Upper lobe of left lung (tissue), 6 donors: ENCODE measurements at regions not wholly inside any gene's neighbourhood (a gene's known extent, or its start where the extent isn't known, plus 50 kb on each side); places are given as distances from the start of the nearest gene placed in this dataset.
A peak's percentile ranks its signal among the peaks of the same experiment; 100 is the strongest.

Experiments
- ATAC-seq, 2 donors: fragments of 200-7000 bp; cut with Tn5 transposase; one replicate each; pipeline ENCODE4 v1.9.1; 2022; ENCODE audit warnings: mild to moderate bottlenecking in 2 of 2, moderate library complexity in 2 of 2; ENCODE audit not compliant: low FRiP score in 2 of 2
- DNase-seq, 2 donors: peaks; one replicate each; pipeline ENCODE4 v3.0.0-alpha.2; 2019 to 2020
- H3K27ac ChIP-seq, 4 donors: fragments of 200-600 bp; sonication (generic); one replicate each; pipeline ENCODE4 v1.5.1; 2016 to 2019
- H3K27me3 ChIP-seq, 4 donors: fragments of 200-600 bp; sonication (generic); one replicate each; pipeline ENCODE4 v1.5.1; 2017 to 2019
- H3K36me3 ChIP-seq, 4 donors: fragments of 200-600 bp; sonication (generic); one replicate each; pipeline ENCODE4 v1.5.1; 2016 to 2019
- H3K4me1 ChIP-seq, 4 donors: fragments of 200-600 bp; sonication (generic); one replicate each; pipeline ENCODE4 v1.5.1; 2018 to 2019
- H3K4me3 ChIP-seq, 4 donors: fragments of 200-600 bp; sonication (generic); one replicate each; pipeline ENCODE4 v1.5.1; 2017 to 2019; ENCODE audit warnings: mild to moderate bottlenecking in 2 of 4, moderate library complexity in 1 of 4
- H3K9me3 ChIP-seq, 4 donors: fragments of 200-600 bp; sonication (generic); one replicate each; pipeline ENCODE4 v1.5.1; 2018 to 2019
- EP300 ChIP-seq, 4 donors: sonication (generic); formaldehyde crosslinking; IDR thresholded peaks; one replicate each; pipeline ENCODE4 v1.5.1; 2017; ENCODE audit warnings: antibody characterized with exemption in 4 of 4, control low read depth in 2 of 4
- POLR2A ChIP-seq, 4 donors: fragments of 450-650 bp; IDR thresholded peaks; one replicate each; pipeline ENCODE4 v1.5.1; 2016 to 2017; ENCODE audit warnings: antibody characterized with exemption in 4 of 4, mild to moderate bottlenecking in 2 of 4
- POLR2AphosphoS5 ChIP-seq, 2 donors: sonication (generic); formaldehyde crosslinking; IDR thresholded peaks; one replicate each; pipeline ENCODE4 v1.5.1; 2017; ENCODE audit warnings: antibody characterized with exemption in 2 of 2
- WGBS, 2 donors: methylation state at CpG; one replicate each; pipeline ENCODE4 v1.1.5; 2017 to 2018; 5-methylcytosine and 5-hydroxymethylcytosine counted together
- TF ChIP-seq, protein P1 (sequence below), 6 experiments: fragments of 450-650 bp in 4 of 6; fragments of 200-600 bp in 2 of 6; sonication (generic) in 2 of 6; IDR thresholded peaks; one replicate each; pipeline ENCODE4 v1.5.1; 2016 to 2019; ENCODE audit warnings: antibody characterized with exemption in 6 of 6
- donor health status: DM: no; HTN: no; CAD: no; lungs with moderate emphysema.
- donor health status: DM: no; HTN: yes; CAD: no; lungs with severe emphysema.

- TF ChIP-seq, protein P1, sequence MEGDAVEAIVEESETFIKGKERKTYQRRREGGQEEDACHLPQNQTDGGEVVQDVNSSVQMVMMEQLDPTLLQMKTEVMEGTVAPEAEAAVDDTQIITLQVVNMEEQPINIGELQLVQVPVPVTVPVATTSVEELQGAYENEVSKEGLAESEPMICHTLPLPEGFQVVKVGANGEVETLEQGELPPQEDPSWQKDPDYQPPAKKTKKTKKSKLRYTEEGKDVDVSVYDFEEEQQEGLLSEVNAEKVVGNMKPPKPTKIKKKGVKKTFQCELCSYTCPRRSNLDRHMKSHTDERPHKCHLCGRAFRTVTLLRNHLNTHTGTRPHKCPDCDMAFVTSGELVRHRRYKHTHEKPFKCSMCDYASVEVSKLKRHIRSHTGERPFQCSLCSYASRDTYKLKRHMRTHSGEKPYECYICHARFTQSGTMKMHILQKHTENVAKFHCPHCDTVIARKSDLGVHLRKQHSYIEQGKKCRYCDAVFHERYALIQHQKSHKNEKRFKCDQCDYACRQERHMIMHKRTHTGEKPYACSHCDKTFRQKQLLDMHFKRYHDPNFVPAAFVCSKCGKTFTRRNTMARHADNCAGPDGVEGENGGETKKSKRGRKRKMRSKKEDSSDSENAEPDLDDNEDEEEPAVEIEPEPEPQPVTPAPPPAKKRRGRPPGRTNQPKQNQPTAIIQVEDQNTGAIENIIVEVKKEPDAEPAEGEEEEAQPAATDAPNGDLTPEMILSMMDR (IDR thresholded peaks at IDR 0.05), result no peak
- TF ChIP-seq POLR2AphosphoS5 (IDR thresholded peaks at IDR 0.05) (no peak), EP300 (IDR thresholded peaks at IDR 0.05) (no peak), POLR2A (IDR thresholded peaks at IDR 0.05) (no peak)
- Histone ChIP-seq H3K4me3 (no peak overlapping the region), H3K27ac (no peak overlapping the region), H3K27me3 (no peaks in the 10 kb centered on the region), H3K9me3 (no peaks in the 10 kb centered on the region), H3K4me1 (no peaks in the 10 kb centered on the region), H3K36me3 (no peaks in the 10 kb centered on the region)
- ATAC-seq (no peak), DNase-seq (peak in 1 of 2 donors; percentile 64)
- 92 to 94% methylated on average over 14 of the region's 14 CpGs for WGBS, 2 donors
Measured at GRCh38 chr10:4457597-4457996, 368.4 kb upstream of the AKR1E2 start.

DNA sequence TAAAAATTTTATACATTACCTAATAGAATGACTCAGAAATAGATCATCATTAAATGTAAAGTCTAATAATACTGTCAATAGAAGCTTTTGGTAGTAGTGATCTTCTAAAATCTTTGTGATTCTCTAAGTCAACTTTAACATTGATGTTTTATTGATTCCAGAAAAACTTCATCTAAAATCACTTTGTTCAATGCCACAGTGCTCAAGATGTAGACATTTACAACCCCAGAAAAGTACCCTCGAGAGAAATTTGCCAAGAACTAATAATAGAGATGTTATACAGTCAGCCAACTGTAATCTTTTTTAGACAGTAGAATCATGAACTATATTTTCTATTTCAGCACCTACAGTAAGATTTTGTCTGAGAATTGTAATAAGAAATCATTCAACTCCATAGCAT is 369.2 kb upstream of the AKR1E2 start:
- Histone ChIP-seq H3K9me3 (no peaks in the 10 kb centered on the region), H3K36me3 (no peaks in the 10 kb centered on the region), H3K4me3 (no peak overlapping the region), H3K27ac (no peak overlapping the region), H3K4me1 (no peaks in the 10 kb centered on the region), H3K27me3 (no peaks in the 10 kb centered on the region)
- no peak for DNase-seq
- no peak for TF ChIP-seq POLR2AphosphoS5 (IDR thresholded peaks at IDR 0.05)
- no peak for TF ChIP-seq POLR2A (IDR thresholded peaks at IDR 0.05)
- TF ChIP-seq, protein P1 (IDR thresholded peaks at IDR 0.05), result no peak
- no peak for TF ChIP-seq EP300 (IDR thresholded peaks at IDR 0.05)
- no peak for ATAC-seq
- WGBS, 2 donors, result 70 to 92% methylated on average over 1 of the region's 1 CpG

GRCh38 chr10:4456279-4456678 is 369.7 kb upstream of the AKR1E2 start:
- H3K4me1 ChIP-seq, result no peaks in the 10 kb centered on the region
- ATAC-seq (no peak), DNase-seq (no peak)
- H3K4me3 ChIP-seq, result no peak overlapping the region
- H3K9me3 ChIP-seq, result no peaks in the 10 kb centered on the region
- no peak for TF ChIP-seq EP300 (IDR thresholded peaks at IDR 0.05)
- TF ChIP-seq POLR2A (IDR thresholded peaks at IDR 0.05), result no peak
- TF ChIP-seq POLR2AphosphoS5 (IDR thresholded peaks at IDR 0.05), result no peak
- TF ChIP-seq, protein P1 (IDR thresholded peaks at IDR 0.05), result no peak
- no peaks in the 10 kb centered on the region for H3K27me3 ChIP-seq
- no peaks in the 10 kb centered on the region for H3K36me3 ChIP-seq
- H3K27ac ChIP-seq, result no peak overlapping the region
- 83 to 88% methylated on average over 3 of the region's 3 CpGs for WGBS, 2 donors

DNA sequence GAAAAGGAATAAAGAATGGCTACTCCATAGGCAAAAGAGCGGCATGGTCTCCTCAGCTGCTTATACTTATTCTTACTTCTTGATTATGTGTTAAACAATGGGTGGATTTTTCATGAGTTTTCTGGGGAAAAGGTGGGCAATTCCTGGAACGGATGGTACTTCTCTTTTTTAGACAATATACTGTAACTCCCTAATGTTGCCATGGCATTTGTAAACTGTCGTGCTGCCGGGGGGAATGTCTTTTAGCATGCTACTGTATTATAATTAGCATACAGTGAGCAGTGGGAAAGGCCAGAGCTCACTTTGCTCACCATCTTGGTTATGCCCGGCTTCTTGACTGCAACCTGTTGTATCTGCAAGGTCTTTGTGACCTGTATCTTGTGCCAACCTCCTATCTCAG is 372.1 kb upstream of the AKR1E2 start:
- no peak overlapping the region for H3K4me3 ChIP-seq
- 58 to 86% methylated on average over 5 of the region's 5 CpGs for WGBS, 2 donors
- DNase-seq, result no peak
- TF ChIP-seq POLR2AphosphoS5 (IDR thresholded peaks at IDR 0.05) (no peak), EP300 (IDR thresholded peaks at IDR 0.05) (no peak), POLR2A (IDR thresholded peaks at IDR 0.05) (no peak)
- TF ChIP-seq, protein P1 (IDR thresholded peaks at IDR 0.05), result no peak
- peaks cover 0 to 4% (median 0%) of the 10 kb centered on the region in 4 donors for H3K4me1 ChIP-seq
- no peak overlapping the region for H3K27ac ChIP-seq
- no peak for ATAC-seq
- no peaks in the 10 kb centered on the region for H3K27me3 ChIP-seq
- no peaks in the 10 kb centered on the region for H3K36me3 ChIP-seq
- H3K9me3 ChIP-seq, result no peaks in the 10 kb centered on the region

GRCh38 chr10:4453276-4453675 is 372.7 kb upstream of the AKR1E2 start:
- Histone ChIP-seq H3K27me3 (no peaks in the 10 kb centered on the region), H3K4me1 (peaks cover 0 to 4% (median 0%) of the 10 kb centered on the region in 4 donors), H3K9me3 (no peaks in the 10 kb centered on the region), H3K27ac (no peak overlapping the region), H3K4me3 (no peak overlapping the region), H3K36me3 (no peaks in the 10 kb centered on the region)
- TF ChIP-seq POLR2A (IDR thresholded peaks at IDR 0.05), result no peak
- TF ChIP-seq POLR2AphosphoS5 (IDR thresholded peaks at IDR 0.05), result no peak
- TF ChIP-seq, protein P1 (IDR thresholded peaks at IDR 0.05), result no peak
- TF ChIP-seq EP300 (IDR thresholded peaks at IDR 0.05), result no peak
- 84% methylated on average over 8 of the region's 8 CpGs for WGBS, 2 donors
- ATAC-seq (no peak), DNase-seq (no peak)
